ENCODE measurements at regions not wholly inside any gene's neighbourhood (a gene's known extent, or its start where the extent isn't known, plus 50 kb on each side); places are given as distances from the start of the nearest gene placed in this dataset.

DNA sequence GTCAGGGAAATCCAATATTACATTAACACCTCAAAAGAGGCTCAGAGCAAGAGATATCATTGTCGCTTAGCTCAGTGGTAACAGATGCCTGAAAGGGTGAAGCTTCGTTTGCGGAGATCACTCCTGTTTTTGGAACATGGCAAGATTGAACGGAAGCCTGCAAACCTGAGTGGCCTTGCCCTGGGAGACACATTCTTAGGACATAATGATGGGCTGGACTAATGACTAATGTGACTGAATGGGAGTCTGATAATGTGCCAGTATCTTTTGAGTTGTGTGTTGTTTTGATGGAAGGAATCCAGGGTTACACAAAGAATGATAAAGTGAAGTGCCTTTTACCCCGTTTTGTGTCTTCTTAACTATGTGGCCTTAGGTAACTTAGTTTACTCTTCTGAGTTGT lies 109.3 kb upstream of the IFNG-AS1 start:
- peaks cover 13% of the 10 kb centered on the region for H3K4me1 Mint-ChIP-seq (ENCODE audit: low read depth)
- H3K27me3 Mint-ChIP-seq: no peaks in the 10 kb centered on the region
- intact Hi-C loops (cut with micrococcal nuclease): no loop called here
- no peaks in the 10 kb centered on the region for H3K9me3 Mint-ChIP-seq
- CTCF ChIA-PET: no interaction called here
- H3K27ac Mint-ChIP-seq: no peak overlapping the region
- ATAC-seq (no peak), DNase-seq (no peak)
- no peaks in the 10 kb centered on the region for H3K36me3 Mint-ChIP-seq (ENCODE audit: low read depth)
- POLR2A ChIA-PET: no interaction called here
- TF ChIP-seq, protein P1, sequence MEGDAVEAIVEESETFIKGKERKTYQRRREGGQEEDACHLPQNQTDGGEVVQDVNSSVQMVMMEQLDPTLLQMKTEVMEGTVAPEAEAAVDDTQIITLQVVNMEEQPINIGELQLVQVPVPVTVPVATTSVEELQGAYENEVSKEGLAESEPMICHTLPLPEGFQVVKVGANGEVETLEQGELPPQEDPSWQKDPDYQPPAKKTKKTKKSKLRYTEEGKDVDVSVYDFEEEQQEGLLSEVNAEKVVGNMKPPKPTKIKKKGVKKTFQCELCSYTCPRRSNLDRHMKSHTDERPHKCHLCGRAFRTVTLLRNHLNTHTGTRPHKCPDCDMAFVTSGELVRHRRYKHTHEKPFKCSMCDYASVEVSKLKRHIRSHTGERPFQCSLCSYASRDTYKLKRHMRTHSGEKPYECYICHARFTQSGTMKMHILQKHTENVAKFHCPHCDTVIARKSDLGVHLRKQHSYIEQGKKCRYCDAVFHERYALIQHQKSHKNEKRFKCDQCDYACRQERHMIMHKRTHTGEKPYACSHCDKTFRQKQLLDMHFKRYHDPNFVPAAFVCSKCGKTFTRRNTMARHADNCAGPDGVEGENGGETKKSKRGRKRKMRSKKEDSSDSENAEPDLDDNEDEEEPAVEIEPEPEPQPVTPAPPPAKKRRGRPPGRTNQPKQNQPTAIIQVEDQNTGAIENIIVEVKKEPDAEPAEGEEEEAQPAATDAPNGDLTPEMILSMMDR (IDR thresholded peaks at IDR 0.05): no peak
- no peak overlapping the region for H3K4me3 Mint-ChIP-seq

- CTCF ChIA-PET: no interaction called here
Observed at GRCh38 chr12:67881565-67881964, 107.7 kb upstream of the IFNG-AS1 start.

GRCh38 chr12:67884596-67884995 lies 104.7 kb upstream of the IFNG-AS1 start:
- no peak overlapping the region for H3K27ac Mint-ChIP-seq

More at GRCh38 chr12:67881565-67881964, 107.7 kb upstream of the IFNG-AS1 start:
- no peak overlapping the region for H3K27ac Mint-ChIP-seq
- no peak for ATAC-seq
- H3K4me1 Mint-ChIP-seq (ENCODE audit: low read depth): peaks cover 13% of the 10 kb centered on the region
- H3K36me3 Mint-ChIP-seq (ENCODE audit: low read depth): no peaks in the 10 kb centered on the region
- TF ChIP-seq, protein P1 (IDR thresholded peaks at IDR 0.05): no peak
- intact Hi-C loops (cut with micrococcal nuclease): no loop called here
- no peak overlapping the region for H3K4me3 Mint-ChIP-seq
- H3K9me3 Mint-ChIP-seq: no peaks in the 10 kb centered on the region
- H3K27me3 Mint-ChIP-seq: no peaks in the 10 kb centered on the region
- POLR2A ChIA-PET: interaction anchor here (0.6 kb wide), 1 partner anchor 9 kb away, joined by 3 read pairs; no protein-coding TSS in a partner anchor
- DNase-seq: no peak

DNA sequence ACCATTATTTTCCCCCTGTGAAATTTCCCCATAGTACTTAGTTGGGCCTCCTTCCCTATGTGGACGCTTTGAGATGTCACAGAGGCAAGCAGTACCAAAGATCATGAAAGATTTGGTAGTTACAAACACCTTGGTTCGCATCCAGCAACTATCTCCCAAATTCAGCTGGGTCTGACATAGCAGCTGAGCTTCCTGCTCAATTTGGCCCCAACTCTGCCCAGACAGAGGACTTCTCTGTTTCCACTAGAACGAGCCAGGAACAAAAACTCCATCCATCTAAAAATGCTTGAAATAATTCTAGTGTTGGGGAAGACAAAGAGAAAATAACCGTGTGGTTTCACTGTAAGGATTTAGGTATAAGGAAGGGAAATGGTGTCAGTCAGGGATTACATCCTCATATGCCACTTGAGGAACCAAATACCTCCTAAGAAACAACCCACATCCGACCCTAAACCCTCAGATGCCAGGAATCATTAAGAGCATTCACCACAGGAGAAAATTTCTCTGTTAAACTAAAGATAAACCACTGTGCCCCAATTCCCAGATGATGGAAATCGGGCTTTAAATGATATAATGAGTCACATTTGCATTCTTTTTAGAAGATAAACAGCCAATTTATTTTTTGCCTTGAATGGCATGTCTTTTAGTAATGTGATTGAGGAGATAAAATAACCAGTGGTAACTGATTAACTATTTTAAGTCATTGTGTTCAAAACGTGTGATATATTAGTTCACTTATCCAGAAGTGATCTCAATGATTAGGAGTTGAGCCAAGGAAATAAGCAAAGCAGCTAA lies 103.7 kb upstream of the IFNG-AS1 start:
- no peak for ATAC-seq
- DNase-seq: no peak
- CTCF ChIA-PET: no interaction called here
- peaks cover 15% of the 10 kb centered on the region for H3K4me1 Mint-ChIP-seq (ENCODE audit: low read depth)
- H3K27ac Mint-ChIP-seq: no peak overlapping the region
- intact Hi-C loops (cut with micrococcal nuclease): no loop called here
- H3K36me3 Mint-ChIP-seq (ENCODE audit: low read depth): no peaks in the 10 kb centered on the region
- TF ChIP-seq, protein P1 (IDR thresholded peaks at IDR 0.05): no peak
- no peak overlapping the region for H3K4me3 Mint-ChIP-seq
- no peaks in the 10 kb centered on the region for H3K9me3 Mint-ChIP-seq
- no peaks in the 10 kb centered on the region for H3K27me3 Mint-ChIP-seq
- POLR2A ChIA-PET: no interaction called here

More at GRCh38 chr12:67884596-67884995, 104.7 kb upstream of the IFNG-AS1 start:
- intact Hi-C loops (cut with micrococcal nuclease): no loop called here
- Mint-ChIP-seq H3K36me3 (ENCODE audit: low read depth) (no peaks in the 10 kb centered on the region), H3K9me3 (no peaks in the 10 kb centered on the region), H3K4me1 (ENCODE audit: low read depth) (peaks cover 13% of the 10 kb centered on the region), H3K27me3 (no peaks in the 10 kb centered on the region), H3K4me3 (no peak overlapping the region)
- ATAC-seq: no peak
- CTCF ChIA-PET: no interaction called here
- TF ChIP-seq, protein P1 (IDR thresholded peaks at IDR 0.05): no peak
- DNase-seq: no peak
- POLR2A ChIA-PET: no interaction called here

- intact Hi-C loops (cut with micrococcal nuclease): no loop called here
- no peaks in the 10 kb centered on the region for H3K27me3 Mint-ChIP-seq
- POLR2A ChIA-PET: no interaction called here
- ATAC-seq (no peak), DNase-seq (no peak)
- no peaks in the 10 kb centered on the region for H3K36me3 Mint-ChIP-seq (ENCODE audit: low read depth)
- H3K4me3 Mint-ChIP-seq: no peak overlapping the region
- CTCF ChIA-PET: no interaction called here
- peaks cover 18% of the 10 kb centered on the region for H3K4me1 Mint-ChIP-seq (ENCODE audit: low read depth)
- TF ChIP-seq, protein P1 (IDR thresholded peaks at IDR 0.05): no peak
- no peak overlapping the region for H3K27ac Mint-ChIP-seq
- H3K9me3 Mint-ChIP-seq: no peaks in the 10 kb centered on the region
Observed at GRCh38 chr12:67887065-67887464, 102.2 kb upstream of the IFNG-AS1 start.

Measured in activated CD8-positive, alpha-beta T cell treated with anti-CD3 and anti-CD28 coated beads for 36 hours (primary cell).